ENCODE measurements at regions not wholly inside any gene's neighbourhood (a gene's known extent, or its start where the extent isn't known, plus 50 kb on each side); places are given as distances from the start of the nearest gene placed in this dataset.

DNA sequence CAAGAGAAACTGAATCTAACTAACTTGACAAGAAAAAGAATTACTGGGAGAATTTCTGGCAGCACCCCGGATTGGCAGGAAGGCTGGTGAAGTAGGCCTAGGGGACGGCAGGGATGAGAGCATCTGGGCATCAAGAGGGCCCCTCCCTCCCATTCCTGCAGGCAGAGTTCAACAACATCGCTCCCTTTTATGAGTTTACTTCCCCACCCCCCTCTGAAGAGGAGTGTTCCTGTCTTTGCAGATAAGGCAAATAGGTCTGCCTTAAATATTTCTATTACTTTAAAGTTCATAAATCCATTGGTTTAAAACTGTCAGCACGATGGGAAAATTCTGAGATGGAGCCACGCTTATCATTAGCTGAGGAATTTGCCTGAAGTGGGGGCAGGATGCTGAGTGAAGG is 168.7 kb downstream of the TBX5 start:
- Histone ChIP-seq H2AFZ (ENCODE audit: low read depth, low read length) (no peak overlapping the region), H3K9me1 (ENCODE audit: control insufficient read depth, insufficient read depth, low read length) (no peaks in the 10 kb centered on the region), H3K9me3 (replicated peaks; ENCODE audit: control insufficient read depth, insufficient read depth, low read depth, low read length) (no peaks in the 10 kb centered on the region), H3K4me2 (ENCODE audit: insufficient read depth, low read length) (no peak overlapping the region), H3K9ac (ENCODE audit: insufficient read depth in 1 of 2, low read depth in 2 of 2, low read length in 2 of 2) (no peak overlapping the region), H3K79me2 (ENCODE audit: control insufficient read depth, insufficient read depth, low read length) (no peaks in the 10 kb centered on the region), H3K36me3 (ENCODE audit: control insufficient read depth, insufficient read depth, low read length) (no peaks in the 10 kb centered on the region), H3K27me3 (ENCODE audit: control insufficient read depth in 2 of 2, insufficient read depth in 2 of 2, low read length in 2 of 2) (no peaks in the 10 kb centered on the region), H3K27ac (ENCODE audit: extremely low read depth, low read depth, low read length) (no peak overlapping the region), H3K4me3 (no peak overlapping the region), H4K20me1 (replicated peaks; ENCODE audit: control insufficient read depth, insufficient read depth, low read length) (no peaks in the 10 kb centered on the region; the same call in 1 of the 2 replicates), H3K4me1 (replicated peaks in 1 of 2; ENCODE audit: control insufficient read depth in 2 of 2, insufficient read depth in 2 of 2, low read length in 2 of 2) (peaks cover 0 to 4% of the 10 kb centered on the region in 2 experiments; a peak in 1 of 5 replicates)
- no TSS peak for BruUV-seq (replicated peaks)
- POLR2A ChIA-PET = no interaction called here
- 0% methylated on average over 5 of the region's 5 CpGs for WGBS (ENCODE audit: insufficient coverage, low coverage, missing lambda C conversion rate)
- in situ Hi-C loops (cut with MboI) (no loop called here), intact Hi-C loops (cut with micrococcal nuclease) (no loop called here)
- CTCF ChIA-PET (ENCODE audit: low intra/inter-chr PET ratio) = interaction anchor here (0.6 kb wide), 1 partner anchor 75 kb away, joined by 3 read pairs; no protein-coding TSS in a partner anchor
- TF ChIP-seq POLR3A (IDR thresholded peaks at IDR 0.05; ENCODE audit: borderline replicate concordance, extremely low read depth, insufficient read depth, insufficient read length) = no peak
- TF ChIP-seq, protein P1, sequence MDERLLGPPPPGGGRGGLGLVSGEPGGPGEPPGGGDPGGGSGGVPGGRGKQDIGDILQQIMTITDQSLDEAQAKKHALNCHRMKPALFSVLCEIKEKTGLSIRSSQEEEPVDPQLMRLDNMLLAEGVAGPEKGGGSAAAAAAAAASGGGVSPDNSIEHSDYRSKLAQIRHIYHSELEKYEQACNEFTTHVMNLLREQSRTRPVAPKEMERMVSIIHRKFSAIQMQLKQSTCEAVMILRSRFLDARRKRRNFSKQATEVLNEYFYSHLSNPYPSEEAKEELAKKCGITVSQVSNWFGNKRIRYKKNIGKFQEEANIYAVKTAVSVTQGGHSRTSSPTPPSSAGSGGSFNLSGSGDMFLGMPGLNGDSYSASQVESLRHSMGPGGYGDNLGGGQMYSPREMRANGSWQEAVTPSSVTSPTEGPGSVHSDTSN (CRISPR knock-in tag; IDR thresholded peaks at IDR 0.05; ENCODE audit: low read depth) = no peak
- TF ChIP-seq, protein P1 (tag; conservative IDR thresholded peaks at IDR 0.05; ENCODE audit: low read depth) = peak; percentile 45; the same call in 1 of the 2 replicates
- TF ChIP-seq EP300 (IDR thresholded peaks at IDR 0.05; ENCODE audit: low read length) = no peak
- no peak for TF ChIP-seq GATAD2B (IDR thresholded peaks at IDR 0.05; ENCODE audit: borderline replicate concordance)
- ATAC-seq = no peak
- no peak for DNase-seq (ENCODE audit: extremely low read depth in 1 of 4, low spot score in 3 of 4)
- no peak for FAIRE-seq
